Panc1 (cell line): ENCODE measurements at regions not wholly inside any gene's neighbourhood (a gene's known extent, or its start where the extent isn't known, plus 50 kb on each side); places are given as distances from the start of the nearest gene placed in this dataset.

ENCODE experiments used
- ATAC-seq: fragments of 200-7000 bp; cut with Tn5 transposase; 2 replicates; pipeline ENCODE4 v1.9.1; 2020; ENCODE audit warnings: mild to moderate bottlenecking, moderate library complexity
- BruUV-seq: library from RNA; stranded (reverse); fragments of 400-500 nt; replicated peaks from 2 replicates; lab custom pipeline; 2021; lab: Mats Ljungman, UMichigan
- CTCF ChIA-PET: fragments of 300-600 bp; sonication (Branson Sonifier 250); formaldehyde crosslinking; loops from one replicate; lab custom pipeline; 2022; ENCODE audit warnings: antibody characterized with exemption; lab: Charles Lee
- POLR2A ChIA-PET: fragments of 300-600 bp; sonication (Branson Sonifier 250); formaldehyde crosslinking; loops from one replicate; lab custom pipeline; 2022; ENCODE audit warnings: antibody characterized with exemption; lab: Charles Lee
- DNase-seq: peaks from one replicate; pipeline ENCODE4 v3.0.0-alpha.2; 2010; ENCODE audit warnings: low read depth, low spot score
- H3K27ac ChIP-seq: 2 replicates; pipeline ENCODE4 v1.5.1; 2011; ENCODE audit warnings: mild to moderate bottlenecking, low read length, inconsistent platforms
- H3K27me3 ChIP-seq: fragments of 200-500 bp; sonication (Bioruptor generic); 2 replicates; pipeline ENCODE4 v1.6.0; 2014; ENCODE audit warnings: low read length, inconsistent platforms; ENCODE audit not compliant: control insufficient read depth, insufficient read depth
- H3K36me3 ChIP-seq: fragments of 200-500 bp; sonication (Bioruptor generic); 2 replicates; pipeline ENCODE4 v1.5.1; 2014; ENCODE audit warnings: inconsistent platforms, mild to moderate bottlenecking, low read length, moderate library complexity; ENCODE audit not compliant: control insufficient read depth, insufficient read depth
- H3K4me1 ChIP-seq: 2 replicates; pipeline ENCODE4 v1.5.1; 2011; ENCODE audit warnings: inconsistent platforms, mild to moderate bottlenecking, low read length, moderate library complexity; ENCODE audit not compliant: control insufficient read depth, insufficient read depth
- H3K4me3 ChIP-seq, 2 experiments: 2 replicates each; pipeline ENCODE4 v1.5.1; 2011 to 2012; ENCODE audit warnings: low read depth in 2 of 2, low read length in 2 of 2, mild to moderate bottlenecking in 2 of 2, inconsistent platforms in 1 of 2, moderate library complexity in 1 of 2
- H3K9me3 ChIP-seq: fragments of 200-500 bp; sonication (Bioruptor generic); 2 replicates; pipeline ENCODE4 v1.5.1; 2014; ENCODE audit warnings: low read depth, mild to moderate bottlenecking, inconsistent platforms, low read length, moderate library complexity; ENCODE audit not compliant: control insufficient read depth, insufficient read depth
- CTCF ChIP-seq: fragments of 450-650 bp; IDR thresholded peaks from 2 replicates; pipeline ENCODE4 v1.5.1; 2017; ENCODE audit warnings: mild to moderate bottlenecking
- POLR2AphosphoS5 ChIP-seq: IDR thresholded peaks from 2 replicates; pipeline ENCODE4 v1.6.1; 2012; ENCODE audit warnings: mild to moderate bottlenecking, low read depth, low read length, moderate library complexity
- REST ChIP-seq, 2 experiments: IDR thresholded peaks; 2 replicates each; pipeline ENCODE4 v1.6.1; 2011 to 2012; ENCODE audit warnings: low read depth in 2 of 2, control low read depth in 1 of 2, low read length in 1 of 2, mild to moderate bottlenecking in 1 of 2, moderate library complexity in 1 of 2; ENCODE audit not compliant: insufficient read depth in 1 of 2
- SIN3A ChIP-seq: IDR thresholded peaks from 2 replicates; pipeline ENCODE4 v1.6.1; 2012; ENCODE audit warnings: low read depth, mild to moderate bottlenecking, low read length, moderate library complexity, borderline replicate concordance; ENCODE audit not compliant: insufficient read depth
- TCF7L2 ChIP-seq: IDR thresholded peaks from 2 replicates; pipeline ENCODE4 v1.6.1; 2011; ENCODE audit warnings: mild to moderate bottlenecking, low read depth, low read length, inconsistent platforms
- in situ Hi-C: cut with HindIII; loops from 2 replicates; pipeline ENCODE4 v1.10.0; 2016; ENCODE audit warnings: low sequenced_read_pairs, low pct_unique_long_range_greater_than_20kb
- intact Hi-C: fragments of 100-400 bp; cut with micrococcal nuclease; formaldehyde crosslinking; loops from one replicate; pipeline ENCODE4 v1.10.0; 2022; ENCODE audit not compliant: unreplicated experiment

- H3K4me3 ChIP-seq, result no peak overlapping the region
- 0 out of 2 replicates have a peak, but pooled peaks cover 3% of the 10 kb centered on the region for H3K9me3 ChIP-seq
- no peaks in the 10 kb centered on the region for H3K4me1 ChIP-seq
- TF ChIP-seq TCF7L2 (no peak), POLR2AphosphoS5 (no peak), REST (IDR thresholded peaks at IDR 0.05; ENCODE audit: insufficient read depth in 1 of 2, low read depth in 2 of 2, low read length in 1 of 2) (no peak), CTCF (no peak), SIN3A (no peak)
- intact Hi-C loops (no loop called here), in situ Hi-C loops (no loop called here)
- DNase-seq, result no peak
- BruUV-seq, result no TSS peak
- H3K27me3 ChIP-seq, result no peaks in the 10 kb centered on the region
- POLR2A ChIA-PET, result no interaction called here
- CTCF ChIA-PET, result no interaction called here
- H3K27ac ChIP-seq, result no peak overlapping the region
- no peaks in the 10 kb centered on the region for H3K36me3 ChIP-seq
- ATAC-seq, result no peak
Observed at GRCh38 chr5:165892383-165892782, 2387.0 kb downstream of the MAT2B start.

GRCh38 chr5:165894916-165895315 is 2389.5 kb downstream of the MAT2B start:
- intact Hi-C loops, result no loop called here
- no peak for DNase-seq
- TF ChIP-seq CTCF (no peak), SIN3A (no peak), REST (IDR thresholded peaks at IDR 0.05; ENCODE audit: insufficient read depth in 1 of 2, low read depth in 2 of 2, low read length in 1 of 2) (no peak), POLR2AphosphoS5 (no peak), TCF7L2 (no peak)
- POLR2A ChIA-PET, result no interaction called here
- BruUV-seq, result no TSS peak
- Histone ChIP-seq H3K9me3 (0 out of 2 replicates have a peak, but pooled peaks cover 3% of the 10 kb centered on the region), H3K27me3 (no peaks in the 10 kb centered on the region), H3K4me3 (no peak overlapping the region), H3K4me1 (no peaks in the 10 kb centered on the region), H3K36me3 (no peaks in the 10 kb centered on the region), H3K27ac (no peak overlapping the region)
- CTCF ChIA-PET, result no interaction called here
- ATAC-seq, result no peak
- in situ Hi-C loops, result no loop called here
